ENCODE measurements at regions not wholly inside any gene's neighbourhood (a gene's known extent, or its start where the extent isn't known, plus 50 kb on each side); places are given as distances from the start of the nearest gene placed in this dataset.

GRCh38 chr5:5071554-5071953 lies 68.6 kb upstream of the ADAMTS16 start:
- TF ChIP-seq POLR2A (IDR thresholded peaks at IDR 0.05): no peak
- no peak for TF ChIP-seq CTCF (IDR thresholded peaks at IDR 0.05)
